Immature natural killer cell (primary cell): ENCODE measurements at regions not wholly inside any gene's neighbourhood (a gene's known extent, or its start where the extent isn't known, plus 50 kb on each side); places are given as distances from the start of the nearest gene placed in this dataset.

Experiments
- DNase-seq, 3 donors: peaks; one replicate each; pipeline ENCODE4 v3.0.0; 2022; ENCODE audit warnings: mixed read lengths in 1 of 3
- H3K27ac Mint-ChIP-seq, 6 donors: one replicate each; pipeline ENCODE4 v1.8.0; 2020; ENCODE audit warnings: mixed read lengths in 6 of 6, mild to moderate bottlenecking in 5 of 6, inconsistent platforms in 4 of 6, moderate library complexity in 3 of 6
- H3K27me3 Mint-ChIP-seq, 3 donors: one replicate each; pipeline ENCODE4 v1.8.0; 2020 to 2021; ENCODE audit warnings: low read depth in 3 of 3, mild to moderate bottlenecking in 3 of 3, mixed read lengths in 3 of 3, moderate library complexity in 3 of 3, inconsistent platforms in 1 of 3
- H3K36me3 Mint-ChIP-seq, 3 donors: one replicate each; pipeline ENCODE4 v1.8.0; 2020; ENCODE audit warnings: mixed read lengths in 3 of 3, inconsistent platforms in 2 of 3, mild to moderate bottlenecking in 2 of 3
- H3K4me1 Mint-ChIP-seq, 2 donors: one replicate each; pipeline ENCODE4 v1.8.0; 2020; ENCODE audit warnings: inconsistent platforms in 2 of 2, mild to moderate bottlenecking in 2 of 2, mixed read lengths in 2 of 2, moderate library complexity in 1 of 2
- H3K4me3 Mint-ChIP-seq, 5 donors: one replicate each; pipeline ENCODE4 v1.8.0; 2020; ENCODE audit warnings: mild to moderate bottlenecking in 5 of 5, mixed read lengths in 5 of 5, inconsistent platforms in 3 of 5, moderate library complexity in 3 of 5
- H3K9me3 Mint-ChIP-seq, 6 donors: one replicate each; pipeline ENCODE4 v1.8.0; 2020; ENCODE audit warnings: mild to moderate bottlenecking in 6 of 6, mixed read lengths in 6 of 6, inconsistent platforms in 4 of 6, moderate library complexity in 3 of 6

GRCh38 chr16:86391984-86392383 is 118.3 kb upstream of the FOXF1 start:
- no peaks in the 10 kb centered on the region for H3K4me1 Mint-ChIP-seq
- no peak for DNase-seq
- no peaks in the 10 kb centered on the region for H3K36me3 Mint-ChIP-seq
- H3K9me3 Mint-ChIP-seq, result no peaks in the 10 kb centered on the region
- H3K27me3 Mint-ChIP-seq, result peaks cover 0 to 7% (median 3%) of the 10 kb centered on the region in 3 donors
- no peak overlapping the region for H3K27ac Mint-ChIP-seq
- no peak overlapping the region for H3K4me3 Mint-ChIP-seq

GRCh38 chr16:86392436-86393152 is 117.7 kb upstream of the FOXF1 start:
- no peaks in the 10 kb centered on the region for H3K9me3 Mint-ChIP-seq
- no peaks in the 10 kb centered on the region for H3K36me3 Mint-ChIP-seq
- H3K27me3 Mint-ChIP-seq, result peaks cover 0 to 6% (median 3%) of the 10 kb centered on the region in 3 donors
- no peak overlapping the region for H3K4me3 Mint-ChIP-seq
- H3K27ac Mint-ChIP-seq, result no peak overlapping the region
- no peak for DNase-seq
- no peaks in the 10 kb centered on the region for H3K4me1 Mint-ChIP-seq

GRCh38 chr16:86393907-86394626 is 116.3 kb upstream of the FOXF1 start:
- H3K27me3 Mint-ChIP-seq, result peaks cover 0 to 3% (median 3%) of the 10 kb centered on the region in 3 donors
- no peaks in the 10 kb centered on the region for H3K4me1 Mint-ChIP-seq
- H3K9me3 Mint-ChIP-seq, result no peaks in the 10 kb centered on the region
- no peak overlapping the region for H3K27ac Mint-ChIP-seq
- no peak overlapping the region for H3K4me3 Mint-ChIP-seq
- H3K36me3 Mint-ChIP-seq, result no peaks in the 10 kb centered on the region
- no peak for DNase-seq

GRCh38 chr16:86395477-86395876 is 114.8 kb upstream of the FOXF1 start:
- H3K4me1 Mint-ChIP-seq, result no peaks in the 10 kb centered on the region
- no peak overlapping the region for H3K27ac Mint-ChIP-seq
- no peaks in the 10 kb centered on the region for H3K36me3 Mint-ChIP-seq
- DNase-seq, result no peak
- H3K4me3 Mint-ChIP-seq, result no peak overlapping the region
- no peaks in the 10 kb centered on the region for H3K9me3 Mint-ChIP-seq
- H3K27me3 Mint-ChIP-seq, result peaks cover 0 to 3% (median 3%) of the 10 kb centered on the region in 3 donors

DNA sequence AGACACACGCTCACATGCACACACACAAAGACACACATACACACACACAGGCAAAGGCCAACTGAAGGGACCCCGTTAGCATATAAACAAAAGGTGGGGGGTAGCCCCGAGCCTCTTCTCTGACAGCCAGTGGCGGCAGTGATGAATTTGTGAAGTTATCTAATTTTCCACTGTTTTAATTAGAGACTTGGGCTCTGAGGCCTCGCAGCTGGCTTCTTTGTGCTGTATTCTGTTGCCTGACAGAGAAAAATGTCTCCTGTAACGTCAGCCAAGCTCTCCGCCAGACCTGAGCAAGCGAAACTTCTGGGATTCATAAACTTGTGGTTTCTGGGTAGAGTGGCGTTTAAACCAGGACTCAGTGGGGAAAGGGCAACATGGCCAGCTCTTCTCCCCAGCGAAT is 113.9 kb upstream of the FOXF1 start:
- Mint-ChIP-seq H3K9me3 (no peaks in the 10 kb centered on the region), H3K27ac (no peak overlapping the region), H3K4me1 (no peaks in the 10 kb centered on the region), H3K4me3 (no peak overlapping the region), H3K27me3 (peaks cover 0 to 3% (median 3%) of the 10 kb centered on the region in 3 donors), H3K36me3 (no peaks in the 10 kb centered on the region)
- no peak for DNase-seq

DNA sequence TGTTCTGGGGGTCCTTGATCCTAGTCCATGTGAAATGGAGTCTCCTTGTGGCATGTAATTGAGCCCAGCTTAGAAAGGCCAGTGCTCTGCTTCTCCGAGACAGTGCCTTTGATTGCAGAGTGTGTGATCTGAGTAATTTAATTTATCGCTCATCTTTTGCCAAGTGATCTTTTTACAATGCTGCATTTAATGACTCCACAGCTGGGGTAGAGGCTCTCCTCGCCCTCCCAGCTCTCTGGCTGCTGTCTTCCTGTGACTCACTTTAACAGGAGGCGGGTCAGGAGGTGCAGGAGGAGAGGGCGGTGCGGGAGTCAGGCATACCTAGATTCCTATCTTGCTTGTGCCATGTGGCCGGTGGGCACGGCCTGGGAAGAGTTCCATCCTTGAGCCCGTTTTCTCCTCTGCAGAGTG is 113.4 kb upstream of the FOXF1 start:
- no peak overlapping the region for H3K4me3 Mint-ChIP-seq
- peaks cover 0 to 5% (median 3%) of the 10 kb centered on the region in 3 donors for H3K27me3 Mint-ChIP-seq
- no peak for DNase-seq
- H3K27ac Mint-ChIP-seq, result no peak overlapping the region
- H3K4me1 Mint-ChIP-seq, result no peaks in the 10 kb centered on the region
- H3K9me3 Mint-ChIP-seq, result no peaks in the 10 kb centered on the region
- no peaks in the 10 kb centered on the region for H3K36me3 Mint-ChIP-seq

DNA sequence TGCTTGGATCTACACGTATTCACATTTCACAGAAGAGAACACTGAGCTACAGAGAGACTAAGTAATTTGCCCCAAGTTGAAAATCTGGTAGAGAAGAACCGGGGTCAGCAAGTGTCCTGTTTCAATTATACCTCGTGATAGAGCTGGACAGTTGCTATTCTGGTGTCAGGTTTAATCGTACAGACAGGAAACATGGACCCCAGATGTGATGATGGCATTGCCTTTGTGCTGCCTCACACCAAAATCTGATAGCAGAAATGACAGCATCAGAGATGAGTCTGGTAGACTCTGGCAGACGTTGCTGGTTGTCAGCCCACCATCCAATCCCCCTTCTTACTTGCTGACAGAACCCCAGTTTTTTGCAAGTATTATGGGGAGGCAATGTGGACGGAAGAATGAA is 112.1 kb upstream of the FOXF1 start:
- Mint-ChIP-seq H3K9me3 (no peaks in the 10 kb centered on the region), H3K4me1 (no peaks in the 10 kb centered on the region), H3K27ac (no peak overlapping the region), H3K36me3 (no peaks in the 10 kb centered on the region), H3K4me3 (no peak overlapping the region), H3K27me3 (peaks cover 0 to 5% (median 2%) of the 10 kb centered on the region in 3 donors)
- no peak for DNase-seq

GRCh38 chr16:86398622-86399021 is 111.7 kb upstream of the FOXF1 start:
- Mint-ChIP-seq H3K4me1 (no peaks in the 10 kb centered on the region), H3K4me3 (no peak overlapping the region), H3K27ac (no peak overlapping the region), H3K36me3 (no peaks in the 10 kb centered on the region), H3K27me3 (peaks cover 0 to 5% (median 1%) of the 10 kb centered on the region in 3 donors), H3K9me3 (no peaks in the 10 kb centered on the region)
- no peak for DNase-seq

DNA sequence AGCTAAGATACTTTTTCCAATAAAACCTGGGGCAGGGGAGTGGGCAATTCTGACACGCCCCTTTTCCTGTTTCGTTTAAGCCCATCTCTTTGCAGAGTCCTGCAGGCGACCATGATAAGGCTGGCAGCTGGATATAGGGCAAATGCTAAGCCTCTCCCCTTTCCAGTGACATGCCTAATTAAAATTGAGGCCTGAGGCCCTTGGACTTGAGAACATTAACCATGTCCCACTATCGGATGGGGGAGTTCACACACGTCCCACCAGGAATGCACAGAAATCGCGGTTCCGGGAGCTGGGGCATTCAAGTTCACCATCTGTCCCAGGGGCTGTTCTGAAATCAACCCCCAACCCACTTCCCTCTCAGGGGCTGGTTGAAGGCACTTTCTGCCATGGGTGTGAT is 109.2 kb upstream of the FOXF1 start:
- DNase-seq, result no peak
- H3K27me3 Mint-ChIP-seq, result peaks cover 3 to 5% (median 3%) of the 10 kb centered on the region in 3 donors
- H3K9me3 Mint-ChIP-seq, result no peaks in the 10 kb centered on the region
- no peak overlapping the region for H3K27ac Mint-ChIP-seq
- H3K4me1 Mint-ChIP-seq, result no peaks in the 10 kb centered on the region
- H3K36me3 Mint-ChIP-seq, result no peaks in the 10 kb centered on the region
- H3K4me3 Mint-ChIP-seq, result no peak overlapping the region

- H3K4me1 Mint-ChIP-seq, result no peaks in the 10 kb centered on the region
- peaks cover 4 to 5% (median 4%) of the 10 kb centered on the region in 3 donors for H3K27me3 Mint-ChIP-seq
- H3K27ac Mint-ChIP-seq, result no peak overlapping the region
- no peaks in the 10 kb centered on the region for H3K36me3 Mint-ChIP-seq
- no peak for DNase-seq
- H3K9me3 Mint-ChIP-seq, result no peaks in the 10 kb centered on the region
- H3K4me3 Mint-ChIP-seq, result no peak overlapping the region
These were observed 107.2 kb upstream of the FOXF1 start for GRCh38 chr16:86403085-86403484.

DNA sequence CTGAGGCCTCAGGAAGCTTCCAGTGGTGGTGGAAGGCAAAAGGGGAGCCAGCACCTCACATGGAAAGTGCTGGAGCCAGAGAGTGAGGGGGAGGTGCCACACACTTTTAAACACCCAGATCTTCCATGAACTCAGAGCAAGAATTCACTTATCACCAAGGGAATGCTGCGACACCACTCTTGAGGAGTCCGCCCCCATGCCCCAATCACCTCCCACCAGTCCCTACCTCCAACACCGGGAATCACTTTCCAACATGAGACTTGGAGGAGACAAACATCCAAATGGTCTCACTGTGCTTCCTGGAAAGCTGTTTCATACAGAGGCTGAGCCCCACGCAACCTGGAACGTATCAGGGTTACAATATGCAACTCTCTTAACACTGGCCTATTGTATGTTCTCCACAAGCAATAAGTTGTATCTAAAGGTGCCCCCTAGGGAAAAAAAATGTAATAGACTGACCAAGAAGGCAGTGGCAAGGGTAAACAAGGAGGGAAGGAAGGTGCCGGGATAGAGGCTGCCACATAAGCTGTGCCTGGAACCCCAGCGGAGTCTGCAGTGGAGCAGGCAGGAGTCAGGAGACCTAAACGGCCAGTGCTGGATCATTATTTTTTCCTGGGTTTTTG is 106.7 kb upstream of the FOXF1 start:
- Mint-ChIP-seq H3K27ac (no peak overlapping the region), H3K36me3 (no peaks in the 10 kb centered on the region), H3K9me3 (no peaks in the 10 kb centered on the region), H3K4me1 (no peaks in the 10 kb centered on the region), H3K4me3 (no peak overlapping the region), H3K27me3 (peaks cover 4 to 7% (median 5%) of the 10 kb centered on the region in 3 donors)
- no peak for DNase-seq

DNA sequence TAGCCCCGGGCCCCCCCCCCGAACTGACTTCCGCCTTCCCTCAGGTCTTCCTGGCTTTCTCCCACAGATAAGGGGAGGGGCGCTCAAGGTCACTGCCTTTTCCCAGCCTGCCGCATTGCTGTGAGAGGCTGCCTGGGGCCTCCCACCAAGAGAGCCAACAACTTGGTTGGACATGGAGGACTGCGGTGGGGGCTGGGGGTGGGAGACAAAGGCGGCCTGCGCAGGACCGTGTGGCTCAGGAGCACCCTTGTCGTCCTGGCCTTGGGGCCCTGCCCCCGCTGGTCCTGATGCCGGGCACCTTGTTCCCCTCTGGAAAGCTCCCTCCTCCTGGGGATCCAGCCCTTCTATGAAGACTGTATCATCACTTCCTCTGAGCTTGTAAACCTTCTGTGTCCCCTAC is 105.6 kb upstream of the FOXF1 start:
- Mint-ChIP-seq H3K36me3 (no peaks in the 10 kb centered on the region), H3K4me1 (no peaks in the 10 kb centered on the region), H3K27ac (no peak overlapping the region), H3K27me3 (peaks cover 4 to 7% (median 7%) of the 10 kb centered on the region in 3 donors), H3K4me3 (no peak overlapping the region), H3K9me3 (no peaks in the 10 kb centered on the region)
- DNase-seq, result no peak

DNA sequence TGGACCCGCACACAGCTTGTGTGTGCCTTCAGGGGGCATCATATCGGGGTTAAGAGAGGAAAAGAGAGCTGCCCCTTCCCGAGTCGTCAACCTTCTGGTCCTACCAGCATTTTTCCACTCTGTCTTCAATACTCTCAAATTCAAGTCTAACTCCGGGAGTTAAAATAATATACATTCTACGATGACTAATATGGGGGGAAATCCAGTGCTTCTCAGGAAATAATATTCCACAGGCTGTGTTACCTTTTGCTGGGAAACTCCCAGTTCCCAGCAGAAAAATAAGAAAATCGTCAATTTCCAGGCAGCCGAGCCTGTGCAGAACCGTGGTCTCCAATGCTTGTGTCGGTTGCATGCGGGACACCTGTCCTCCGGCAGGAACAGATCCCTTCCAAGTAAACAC is 105.0 kb upstream of the FOXF1 start:
- no peak for DNase-seq
- no peak overlapping the region for H3K4me3 Mint-ChIP-seq
- no peaks in the 10 kb centered on the region for H3K9me3 Mint-ChIP-seq
- H3K4me1 Mint-ChIP-seq, result no peaks in the 10 kb centered on the region
- H3K36me3 Mint-ChIP-seq, result no peaks in the 10 kb centered on the region
- H3K27ac Mint-ChIP-seq, result no peak overlapping the region
- peaks cover 4 to 7% (median 7%) of the 10 kb centered on the region in 3 donors for H3K27me3 Mint-ChIP-seq

DNA sequence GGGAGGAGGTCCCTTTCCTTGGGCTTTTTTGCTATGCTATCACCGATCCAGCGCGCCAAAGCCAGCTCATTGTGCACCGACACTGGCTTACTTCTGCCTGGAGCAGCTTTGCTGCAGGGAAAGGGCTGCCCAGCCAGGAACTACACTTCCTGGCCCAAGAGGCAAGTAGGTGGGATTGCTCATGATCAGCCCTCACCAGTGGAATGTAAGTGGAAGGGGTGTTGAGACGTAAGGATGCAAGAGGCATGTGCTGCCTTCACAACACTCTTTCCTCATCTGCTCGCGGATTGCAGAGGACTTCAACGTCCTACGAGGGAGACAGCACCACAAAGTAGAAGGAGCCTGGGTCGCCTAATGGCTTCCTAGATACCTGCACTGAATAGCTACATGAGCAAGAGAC is 104.3 kb upstream of the FOXF1 start:
- Mint-ChIP-seq H3K4me3 (no peak overlapping the region), H3K27ac (no peak overlapping the region), H3K9me3 (no peaks in the 10 kb centered on the region), H3K4me1 (no peaks in the 10 kb centered on the region), H3K36me3 (no peaks in the 10 kb centered on the region), H3K27me3 (peaks cover 4 to 7% (median 7%) of the 10 kb centered on the region in 3 donors)
- DNase-seq, result no peak
